ENCODE measurements at regions not wholly inside any gene's neighbourhood (a gene's known extent, or its start where the extent isn't known, plus 50 kb on each side); places are given as distances from the start of the nearest gene placed in this dataset.

- TF ChIP-seq, protein P1, sequence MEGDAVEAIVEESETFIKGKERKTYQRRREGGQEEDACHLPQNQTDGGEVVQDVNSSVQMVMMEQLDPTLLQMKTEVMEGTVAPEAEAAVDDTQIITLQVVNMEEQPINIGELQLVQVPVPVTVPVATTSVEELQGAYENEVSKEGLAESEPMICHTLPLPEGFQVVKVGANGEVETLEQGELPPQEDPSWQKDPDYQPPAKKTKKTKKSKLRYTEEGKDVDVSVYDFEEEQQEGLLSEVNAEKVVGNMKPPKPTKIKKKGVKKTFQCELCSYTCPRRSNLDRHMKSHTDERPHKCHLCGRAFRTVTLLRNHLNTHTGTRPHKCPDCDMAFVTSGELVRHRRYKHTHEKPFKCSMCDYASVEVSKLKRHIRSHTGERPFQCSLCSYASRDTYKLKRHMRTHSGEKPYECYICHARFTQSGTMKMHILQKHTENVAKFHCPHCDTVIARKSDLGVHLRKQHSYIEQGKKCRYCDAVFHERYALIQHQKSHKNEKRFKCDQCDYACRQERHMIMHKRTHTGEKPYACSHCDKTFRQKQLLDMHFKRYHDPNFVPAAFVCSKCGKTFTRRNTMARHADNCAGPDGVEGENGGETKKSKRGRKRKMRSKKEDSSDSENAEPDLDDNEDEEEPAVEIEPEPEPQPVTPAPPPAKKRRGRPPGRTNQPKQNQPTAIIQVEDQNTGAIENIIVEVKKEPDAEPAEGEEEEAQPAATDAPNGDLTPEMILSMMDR (IDR thresholded peaks at IDR 0.05; ENCODE audit: low read length) = no peak
- TF ChIP-seq EZH2 (optimal IDR thresholded peaks at IDR 0.05; ENCODE audit: low read depth, low read length) = no peak
Observed at GRCh38 chr16:63331111-63331510, 1294.9 kb upstream of the CDH8 start.
